AG04449 (cell line): ENCODE measurements at regions not wholly inside any gene's neighbourhood (a gene's known extent, or its start where the extent isn't known, plus 50 kb on each side); places are given as distances from the start of the nearest gene placed in this dataset.
A peak's percentile ranks its signal among the peaks of the same experiment; 100 is the strongest.

ENCODE experiments used
- CTCF ChIA-PET: fragments of 350-600 bp; formaldehyde crosslinking; extraction: SDS; loops from one replicate; lab custom pipeline; 2021; ENCODE audit warnings: antibody characterized with exemption; lab: Yijun Ruan, JAX
- POLR2A ChIA-PET: fragments of 400-600, 350-600 bp; formaldehyde crosslinking; extraction: SDS; loops from one replicate; lab custom pipeline; 2020; ENCODE audit warnings: antibody characterized with exemption, inconsistent platforms; lab: Yijun Ruan, JAX
- DNase-seq: peaks from one replicate; pipeline ENCODE4 v3.0.0-alpha.2; 2010; ENCODE audit warnings: low read depth, low spot score
- H3K4me3 ChIP-seq: 2 replicates; pipeline ENCODE4 v1.5.1; 2011; ENCODE audit warnings: low read depth, mild to moderate bottlenecking, control low read depth, low read length
- CTCF ChIP-seq: IDR thresholded peaks from one replicate; pipeline ENCODE4 v1.5.1; 2011; ENCODE audit warnings: mild to moderate bottlenecking, moderate library complexity, low read length, control low read depth, inconsistent platforms; ENCODE audit not compliant: insufficient read depth; ENCODE audit errors: missing control alignments

GRCh38 chr2:215681799-215682596, 246.1 kb upstream of the FN1 start:
- H3K4me3 ChIP-seq, result no peak overlapping the region
- ChIA-PET POLR2A (interaction anchor here (0.6 to 2.0 kb wide), 8 partner anchors 11 to 251 kb away, joined by 3 to 9 read pairs (median 4); no protein-coding TSS in a partner anchor), CTCF (interaction anchor here (1.1 kb wide), 1 partner anchor 11 kb away, joined by 3 read pairs; no protein-coding TSS in a partner anchor)
- DNase-seq, result no peak
- no peak for TF ChIP-seq CTCF

- ChIA-PET CTCF (no interaction called here), POLR2A (interaction anchor here (0.6 to 2.0 kb wide), 9 partner anchors 9 to 250 kb away, joined by 3 to 9 read pairs (median 4); no protein-coding TSS in a partner anchor)
- TF ChIP-seq CTCF, result no peak
- no peak overlapping the region for H3K4me3 ChIP-seq
- DNase-seq, result peak; percentile 77
Measured at GRCh38 chr2:215680605-215681598, 245.0 kb upstream of the FN1 start.

GRCh38 chr2:215678094-215678493, 242.2 kb upstream of the FN1 start:
- POLR2A ChIA-PET, result interaction anchor here (0.7 kb wide), 1 partner anchor 80 kb away, joined by 3 read pairs; no protein-coding TSS in a partner anchor
- H3K4me3 ChIP-seq, result no peak overlapping the region
- DNase-seq, result no peak
- CTCF ChIA-PET, result no interaction called here
- no peak for TF ChIP-seq CTCF

GRCh38 chr2:215677481-215677880, 241.6 kb upstream of the FN1 start:
- no peak overlapping the region for H3K4me3 ChIP-seq
- TF ChIP-seq CTCF, result no peak
- ChIA-PET CTCF (no interaction called here), POLR2A (no interaction called here)
- no peak for DNase-seq

GRCh38 chr2:215672406-215672805, 236.5 kb upstream of the FN1 start:
- DNase-seq, result no peak
- CTCF ChIA-PET, result no interaction called here
- H3K4me3 ChIP-seq, result no peak overlapping the region
- no peak for TF ChIP-seq CTCF
- POLR2A ChIA-PET, result no interaction called here
